ENCODE measurements at regions not wholly inside any gene's neighbourhood (a gene's known extent, or its start where the extent isn't known, plus 50 kb on each side); places are given as distances from the start of the nearest gene placed in this dataset.

GRCh38 chr19:30880551-30880950 is 468.7 kb downstream of the TSHZ3 start:
- H3K27me3 ChIP-seq (ENCODE audit: insufficient read depth, low read length): no peaks in the 10 kb centered on the region
- no peak overlapping the region for H2AFZ ChIP-seq (ENCODE audit: low read depth, low read length)
- no peak overlapping the region for H3K4me3 ChIP-seq (ENCODE audit: low read length)
- no peaks in the 10 kb centered on the region for H3K36me3 ChIP-seq (ENCODE audit: insufficient read depth, low read length)
- H3K9me3 ChIP-seq (ENCODE audit: low read length): no peaks in the 10 kb centered on the region
- H3K4me1 ChIP-seq (ENCODE audit: insufficient read depth, low read length): no peaks in the 10 kb centered on the region

DNA sequence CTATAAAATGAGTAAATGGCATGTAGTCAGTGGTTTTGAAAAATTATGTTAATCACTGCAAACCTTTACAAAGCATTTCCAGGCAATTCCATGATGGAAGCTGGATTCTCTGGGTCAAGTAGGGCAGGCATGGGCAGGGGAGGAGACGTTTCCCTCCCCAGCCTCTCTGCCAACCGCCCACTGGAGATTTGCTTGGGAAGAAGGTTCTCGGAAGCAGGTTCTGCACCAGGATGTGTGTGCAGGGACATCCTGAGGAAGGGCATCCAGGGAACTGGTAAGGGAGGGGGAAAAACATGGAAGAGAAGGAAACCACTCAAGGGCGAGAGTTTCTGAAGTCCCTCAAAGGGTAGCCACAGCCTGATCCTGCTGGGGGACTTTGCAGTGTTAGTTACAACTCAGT is 469.1 kb downstream of the TSHZ3 start:
- H3K4me1 ChIP-seq (ENCODE audit: insufficient read depth, low read length): no peaks in the 10 kb centered on the region
- H3K27me3 ChIP-seq (ENCODE audit: insufficient read depth, low read length): peaks cover 2% of the 10 kb centered on the region
- no peaks in the 10 kb centered on the region for H3K36me3 ChIP-seq (ENCODE audit: insufficient read depth, low read length)
- no peak overlapping the region for H2AFZ ChIP-seq (ENCODE audit: low read depth, low read length)
- no peaks in the 10 kb centered on the region for H3K9me3 ChIP-seq (ENCODE audit: low read length)
- no peak overlapping the region for H3K4me3 ChIP-seq (ENCODE audit: low read length)

GRCh38 chr19:30879736-30880135 is 469.5 kb downstream of the TSHZ3 start:
- H3K4me1 ChIP-seq (ENCODE audit: insufficient read depth, low read length): no peaks in the 10 kb centered on the region
- no peak overlapping the region for H3K4me3 ChIP-seq (ENCODE audit: low read length)
- H2AFZ ChIP-seq (ENCODE audit: low read depth, low read length): no peak overlapping the region
- H3K36me3 ChIP-seq (ENCODE audit: insufficient read depth, low read length): no peaks in the 10 kb centered on the region
- no peaks in the 10 kb centered on the region for H3K9me3 ChIP-seq (ENCODE audit: low read length)
- H3K27me3 ChIP-seq (ENCODE audit: insufficient read depth, low read length): peaks cover 3% of the 10 kb centered on the region

DNA sequence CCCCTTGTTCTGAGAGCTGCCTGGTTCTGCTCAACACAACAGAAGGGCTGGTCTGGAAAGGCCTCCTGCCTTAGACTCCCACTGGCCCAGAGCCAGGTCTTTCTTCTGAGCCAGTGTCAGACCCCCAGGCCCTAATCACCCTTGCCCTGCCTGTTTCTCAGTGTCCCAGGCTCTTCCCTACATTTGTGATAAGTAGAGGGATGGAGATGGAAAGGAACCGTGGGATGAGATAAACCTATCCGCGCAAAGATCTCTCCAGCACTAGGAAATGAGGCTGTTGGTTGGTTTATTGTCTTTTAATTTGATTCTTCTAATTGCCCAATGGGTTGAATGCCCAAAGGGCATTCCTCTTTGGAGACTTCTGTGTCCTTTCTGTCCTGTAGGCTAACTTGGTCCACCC is 470.0 kb downstream of the TSHZ3 start:
- Histone ChIP-seq H3K4me3 (ENCODE audit: low read length) (no peak overlapping the region), H2AFZ (ENCODE audit: low read depth, low read length) (no peak overlapping the region), H3K9me3 (ENCODE audit: low read length) (no peaks in the 10 kb centered on the region), H3K27me3 (ENCODE audit: insufficient read depth, low read length) (peaks cover 3% of the 10 kb centered on the region), H3K36me3 (ENCODE audit: insufficient read depth, low read length) (no peaks in the 10 kb centered on the region), H3K4me1 (ENCODE audit: insufficient read depth, low read length) (no peaks in the 10 kb centered on the region)

DNA sequence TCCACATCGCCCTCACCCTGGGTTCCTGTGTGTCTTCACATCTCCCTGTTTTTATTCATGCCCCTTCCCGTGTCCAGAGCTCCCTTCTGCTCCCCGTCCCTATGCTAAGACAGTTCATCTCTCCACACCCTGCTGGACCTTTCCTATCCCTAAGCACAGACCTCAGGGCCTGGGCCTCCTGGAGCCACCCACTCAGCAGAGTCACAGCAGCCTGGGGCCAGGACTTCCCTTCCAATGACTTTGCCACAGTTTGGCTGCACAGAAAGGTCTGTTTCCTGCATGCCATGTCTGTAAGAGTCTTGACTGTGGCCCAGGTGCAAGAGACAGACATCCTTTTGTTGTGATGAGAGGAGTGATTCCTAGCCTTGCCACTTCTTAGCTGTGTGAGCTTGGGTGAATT is 470.7 kb downstream of the TSHZ3 start:
- H3K27me3 ChIP-seq (ENCODE audit: insufficient read depth, low read length): peaks cover 3% of the 10 kb centered on the region
- H3K4me1 ChIP-seq (ENCODE audit: insufficient read depth, low read length): no peaks in the 10 kb centered on the region
- H2AFZ ChIP-seq (ENCODE audit: low read depth, low read length): no peak overlapping the region
- H3K4me3 ChIP-seq (ENCODE audit: low read length): no peak overlapping the region
- no peaks in the 10 kb centered on the region for H3K9me3 ChIP-seq (ENCODE audit: low read length)
- no peaks in the 10 kb centered on the region for H3K36me3 ChIP-seq (ENCODE audit: insufficient read depth, low read length)

- Histone ChIP-seq H3K4me3 (ENCODE audit: low read length) (no peak overlapping the region), H2AFZ (ENCODE audit: low read depth, low read length) (no peak overlapping the region), H3K36me3 (ENCODE audit: insufficient read depth, low read length) (no peaks in the 10 kb centered on the region), H3K9me3 (ENCODE audit: low read length) (no peaks in the 10 kb centered on the region), H3K27me3 (ENCODE audit: insufficient read depth, low read length) (peaks cover 3% of the 10 kb centered on the region), H3K4me1 (ENCODE audit: insufficient read depth, low read length) (no peaks in the 10 kb centered on the region)
Measured at GRCh38 chr19:30877661-30878113, 471.5 kb downstream of the TSHZ3 start.

DNA sequence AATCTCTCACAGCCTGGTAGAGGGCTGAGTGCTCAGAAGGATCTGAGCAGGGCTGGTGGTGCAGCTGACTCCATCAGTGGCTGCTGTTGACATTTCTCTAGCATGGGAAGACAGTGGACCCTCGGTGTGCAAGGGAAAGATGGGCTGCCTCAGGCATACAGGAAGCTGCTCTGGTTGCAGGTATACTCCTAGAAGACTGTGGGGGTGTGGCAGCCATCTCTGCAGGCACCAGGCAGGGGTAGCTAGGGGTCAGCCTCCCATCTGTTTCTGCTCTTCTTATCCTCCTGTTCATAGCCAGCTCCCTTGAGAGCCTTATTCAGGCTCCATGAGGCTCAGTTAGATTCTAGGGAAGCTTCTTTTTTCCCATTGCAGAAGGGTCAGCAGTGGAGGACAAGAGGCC is 475.5 kb downstream of the TSHZ3 start:
- Histone ChIP-seq H3K4me3 (ENCODE audit: low read length) (no peak overlapping the region), H3K4me1 (ENCODE audit: insufficient read depth, low read length) (no peaks in the 10 kb centered on the region), H2AFZ (ENCODE audit: low read depth, low read length) (no peak overlapping the region), H3K36me3 (ENCODE audit: insufficient read depth, low read length) (no peaks in the 10 kb centered on the region), H3K27me3 (ENCODE audit: insufficient read depth, low read length) (peaks cover 3% of the 10 kb centered on the region), H3K9me3 (ENCODE audit: low read length) (no peaks in the 10 kb centered on the region)

- Histone ChIP-seq H3K36me3 (ENCODE audit: insufficient read depth, low read length) (no peaks in the 10 kb centered on the region), H3K4me3 (ENCODE audit: low read length) (no peak overlapping the region)
Measured at GRCh38 chr19:30873003-30873402, 476.2 kb downstream of the TSHZ3 start.

GRCh38 chr19:30871979-30872378 is 477.3 kb downstream of the TSHZ3 start:
- no peak overlapping the region for H2AFZ ChIP-seq (ENCODE audit: low read depth, low read length)
- peaks cover 3% of the 10 kb centered on the region for H3K27me3 ChIP-seq (ENCODE audit: insufficient read depth, low read length)
- no peaks in the 10 kb centered on the region for H3K4me1 ChIP-seq (ENCODE audit: insufficient read depth, low read length)
- no peaks in the 10 kb centered on the region for H3K9me3 ChIP-seq (ENCODE audit: low read length)
- no peak overlapping the region for H3K4me3 ChIP-seq (ENCODE audit: low read length)
- H3K36me3 ChIP-seq (ENCODE audit: insufficient read depth, low read length): no peaks in the 10 kb centered on the region

More at GRCh38 chr19:30873003-30873402, 476.2 kb downstream of the TSHZ3 start:
- H2AFZ ChIP-seq (ENCODE audit: low read depth, low read length): no peak overlapping the region
- H3K4me1 ChIP-seq (ENCODE audit: insufficient read depth, low read length): no peaks in the 10 kb centered on the region
- peaks cover 3% of the 10 kb centered on the region for H3K27me3 ChIP-seq (ENCODE audit: insufficient read depth, low read length)
- no peaks in the 10 kb centered on the region for H3K9me3 ChIP-seq (ENCODE audit: low read length)

GRCh38 chr19:30870876-30871275 is 478.4 kb downstream of the TSHZ3 start:
- peaks cover 3% of the 10 kb centered on the region for H3K27me3 ChIP-seq (ENCODE audit: insufficient read depth, low read length)
- no peak overlapping the region for H2AFZ ChIP-seq (ENCODE audit: low read depth, low read length)
- H3K4me1 ChIP-seq (ENCODE audit: insufficient read depth, low read length): no peaks in the 10 kb centered on the region
- no peak overlapping the region for H3K4me3 ChIP-seq (ENCODE audit: low read length)
- H3K9me3 ChIP-seq (ENCODE audit: low read length): no peaks in the 10 kb centered on the region
- H3K36me3 ChIP-seq (ENCODE audit: insufficient read depth, low read length): no peaks in the 10 kb centered on the region

DNA sequence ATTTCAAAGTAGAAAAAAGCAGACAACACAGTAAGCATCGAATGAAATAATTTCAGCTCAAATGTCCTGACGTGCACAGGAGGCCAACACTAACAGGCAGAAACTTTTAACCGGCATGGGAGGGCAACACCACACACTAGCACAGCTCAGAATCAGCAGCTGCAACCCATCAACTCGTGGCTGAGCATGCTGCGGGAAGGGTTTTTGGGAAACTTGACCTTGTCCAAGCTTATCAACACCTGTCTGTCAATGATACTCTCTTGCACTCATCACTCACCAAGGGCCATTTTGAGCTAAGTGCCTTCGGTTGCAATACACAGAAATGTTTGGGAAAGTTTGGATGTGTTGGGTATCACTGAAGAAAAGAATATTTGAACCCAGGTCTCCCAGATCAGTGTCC is 483.7 kb downstream of the TSHZ3 start:
- Histone ChIP-seq H3K9me3 (ENCODE audit: low read length) (no peaks in the 10 kb centered on the region), H2AFZ (ENCODE audit: low read depth, low read length) (no peak overlapping the region), H3K4me3 (ENCODE audit: low read length) (no peak overlapping the region), H3K4me1 (ENCODE audit: insufficient read depth, low read length) (no peaks in the 10 kb centered on the region), H3K27me3 (ENCODE audit: insufficient read depth, low read length) (peaks cover 5% of the 10 kb centered on the region), H3K36me3 (ENCODE audit: insufficient read depth, low read length) (no peaks in the 10 kb centered on the region)

- peaks cover 5% of the 10 kb centered on the region for H3K27me3 ChIP-seq (ENCODE audit: insufficient read depth, low read length)
- no peaks in the 10 kb centered on the region for H3K9me3 ChIP-seq (ENCODE audit: low read length)
- no peak overlapping the region for H3K4me3 ChIP-seq (ENCODE audit: low read length)
- H3K4me1 ChIP-seq (ENCODE audit: insufficient read depth, low read length): no peaks in the 10 kb centered on the region
- no peaks in the 10 kb centered on the region for H3K36me3 ChIP-seq (ENCODE audit: insufficient read depth, low read length)
- H2AFZ ChIP-seq (ENCODE audit: low read depth, low read length): no peak overlapping the region
Measured at GRCh38 chr19:30864391-30865215, 484.6 kb downstream of the TSHZ3 start.

DNA sequence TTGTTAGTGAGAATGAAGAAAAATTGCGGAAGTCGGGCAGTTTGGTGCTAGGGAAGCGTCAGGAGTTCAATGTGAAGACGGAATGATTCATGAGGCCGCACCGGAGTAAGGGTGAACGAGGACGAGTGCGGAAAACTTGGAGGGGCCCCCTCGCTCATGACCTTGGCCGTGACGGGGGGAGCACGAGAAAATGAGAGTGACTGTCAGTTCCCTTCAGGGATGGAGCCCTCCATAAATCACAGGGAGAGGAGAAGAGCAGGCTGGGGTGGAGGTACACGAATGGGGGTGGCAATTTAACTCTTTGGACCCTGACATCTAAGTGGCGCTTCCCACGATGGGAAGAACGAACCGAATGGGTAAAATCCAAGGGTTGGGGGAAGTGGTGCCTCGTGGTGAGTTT is 486.4 kb downstream of the TSHZ3 start:
- Histone ChIP-seq H3K9me3 (ENCODE audit: low read length) (no peaks in the 10 kb centered on the region), H3K4me3 (ENCODE audit: low read length) (no peak overlapping the region), H3K4me1 (ENCODE audit: insufficient read depth, low read length) (no peaks in the 10 kb centered on the region), H3K36me3 (ENCODE audit: insufficient read depth, low read length) (no peaks in the 10 kb centered on the region), H2AFZ (ENCODE audit: low read depth, low read length) (no peak overlapping the region), H3K27me3 (ENCODE audit: insufficient read depth, low read length) (peaks cover 5% of the 10 kb centered on the region)

GRCh38 chr19:30861919-30862318 is 487.3 kb downstream of the TSHZ3 start:
- no peaks in the 10 kb centered on the region for H3K36me3 ChIP-seq (ENCODE audit: insufficient read depth, low read length)
- H2AFZ ChIP-seq (ENCODE audit: low read depth, low read length): no peak overlapping the region
- H3K4me3 ChIP-seq (ENCODE audit: low read length): no peak overlapping the region
- peaks cover 5% of the 10 kb centered on the region for H3K27me3 ChIP-seq (ENCODE audit: insufficient read depth, low read length)
- H3K9me3 ChIP-seq (ENCODE audit: low read length): no peaks in the 10 kb centered on the region
- no peaks in the 10 kb centered on the region for H3K4me1 ChIP-seq (ENCODE audit: insufficient read depth, low read length)
